ENCODE measurements at regions not wholly inside any gene's neighbourhood (a gene's known extent, or its start where the extent isn't known, plus 50 kb on each side); places are given as distances from the start of the nearest gene placed in this dataset.

DNA sequence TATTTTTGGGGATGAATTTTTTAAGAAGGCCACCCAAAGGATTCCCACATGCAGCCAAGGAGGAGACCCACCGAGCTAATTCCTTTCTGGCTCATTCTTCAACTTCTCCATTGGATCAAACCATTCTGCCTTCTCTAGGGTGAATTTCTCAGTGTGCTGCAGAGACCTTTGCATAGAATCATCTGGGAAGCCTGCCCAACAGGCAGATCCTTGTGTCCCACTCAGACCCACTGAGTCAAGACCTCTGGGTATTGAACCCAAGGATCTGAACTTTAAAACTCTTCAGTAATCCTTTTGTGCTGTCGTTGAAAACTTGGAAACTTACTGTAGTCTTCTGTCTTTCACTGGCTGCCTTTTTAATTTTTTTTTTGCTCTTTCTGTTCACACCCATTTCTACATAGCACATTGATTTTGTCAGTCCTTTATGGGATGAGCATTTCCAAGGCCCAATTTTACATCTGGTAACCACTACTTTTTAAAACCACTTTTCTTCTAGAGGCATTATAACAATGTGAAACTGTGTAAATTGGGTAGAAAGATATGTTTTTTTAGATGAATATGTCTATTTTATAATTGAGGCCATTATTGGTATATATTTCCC is 120.2 kb downstream of the TSN start:
- H3K36me3 ChIP-seq, result no peaks in the 10 kb centered on the region
- no peak overlapping the region for H2AFZ ChIP-seq (replicated peaks)
- TF ChIP-seq, protein P1, sequence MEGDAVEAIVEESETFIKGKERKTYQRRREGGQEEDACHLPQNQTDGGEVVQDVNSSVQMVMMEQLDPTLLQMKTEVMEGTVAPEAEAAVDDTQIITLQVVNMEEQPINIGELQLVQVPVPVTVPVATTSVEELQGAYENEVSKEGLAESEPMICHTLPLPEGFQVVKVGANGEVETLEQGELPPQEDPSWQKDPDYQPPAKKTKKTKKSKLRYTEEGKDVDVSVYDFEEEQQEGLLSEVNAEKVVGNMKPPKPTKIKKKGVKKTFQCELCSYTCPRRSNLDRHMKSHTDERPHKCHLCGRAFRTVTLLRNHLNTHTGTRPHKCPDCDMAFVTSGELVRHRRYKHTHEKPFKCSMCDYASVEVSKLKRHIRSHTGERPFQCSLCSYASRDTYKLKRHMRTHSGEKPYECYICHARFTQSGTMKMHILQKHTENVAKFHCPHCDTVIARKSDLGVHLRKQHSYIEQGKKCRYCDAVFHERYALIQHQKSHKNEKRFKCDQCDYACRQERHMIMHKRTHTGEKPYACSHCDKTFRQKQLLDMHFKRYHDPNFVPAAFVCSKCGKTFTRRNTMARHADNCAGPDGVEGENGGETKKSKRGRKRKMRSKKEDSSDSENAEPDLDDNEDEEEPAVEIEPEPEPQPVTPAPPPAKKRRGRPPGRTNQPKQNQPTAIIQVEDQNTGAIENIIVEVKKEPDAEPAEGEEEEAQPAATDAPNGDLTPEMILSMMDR (IDR thresholded peaks at IDR 0.05), result no peak
- no peak for TF ChIP-seq EZH2 (IDR thresholded peaks at IDR 0.05)
- TF ChIP-seq EZH2phosphoT487 (IDR thresholded peaks at IDR 0.05), result no peak
- Mint-ChIP-seq H3K9me3 (peaks cover 20% of the 10 kb centered on the region), H3K27ac (no peak overlapping the region), H3K27me3 (ENCODE audit: insufficient read depth, low read depth) (peaks cover 11% of the 10 kb centered on the region), H3K4me3 (no peak overlapping the region), H3K36me3 (peaks cover 6% of the 10 kb centered on the region), H3K4me1 (peaks cover 34% of the 10 kb centered on the region)
- no peaks in the 10 kb centered on the region for H3K79me2 ChIP-seq (ENCODE audit: low read depth)
- peaks cover 32% of the 10 kb centered on the region for H3K4me1 ChIP-seq
- DNase-seq (ENCODE audit: low spot score), result no peak
- no peak overlapping the region for H3K27ac ChIP-seq
- no peaks in the 10 kb centered on the region for H4K20me1 ChIP-seq (ENCODE audit: low read depth)
- H3K9ac ChIP-seq, result no peak overlapping the region
- no peak overlapping the region for H3K4me3 ChIP-seq
- peaks cover 31% of the 10 kb centered on the region for H3F3A ChIP-seq (ENCODE audit: low read depth)
- no peak overlapping the region for H3K4me2 ChIP-seq
- no peaks in the 10 kb centered on the region for H3K27me3 ChIP-seq
- H3K9me3 ChIP-seq (ENCODE audit: low read depth), result peaks cover 5% of the 10 kb centered on the region

DNA sequence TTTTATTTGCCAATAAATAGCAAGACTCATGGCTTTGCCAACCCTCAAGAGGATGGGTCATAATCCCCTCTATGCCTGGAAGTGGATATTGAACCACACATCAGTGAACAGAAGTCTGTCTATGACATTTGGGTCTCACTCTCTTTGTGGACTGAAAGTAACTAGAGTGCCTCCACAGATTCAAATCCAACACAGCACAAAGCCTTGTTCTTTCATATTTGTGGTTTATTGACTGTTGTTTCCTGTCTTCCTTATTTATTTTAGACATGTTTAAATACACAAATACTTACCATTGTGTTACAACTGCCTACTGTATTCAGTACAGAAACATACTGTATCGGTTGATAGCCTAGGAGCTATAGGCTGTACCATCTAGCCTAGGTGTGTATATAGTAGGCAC is 121.9 kb downstream of the TSN start:
- Mint-ChIP-seq H3K4me1 (peaks cover 29% of the 10 kb centered on the region), H3K4me3 (no peak overlapping the region), H3K27me3 (ENCODE audit: insufficient read depth, low read depth) (peaks cover 9% of the 10 kb centered on the region), H3K36me3 (peaks cover 4% of the 10 kb centered on the region), H3K27ac (no peak overlapping the region), H3K9me3 (peaks cover 18% of the 10 kb centered on the region)
- Histone ChIP-seq H3K36me3 (no peaks in the 10 kb centered on the region), H3K9ac (no peak overlapping the region), H3K4me3 (no peak overlapping the region), H3K79me2 (ENCODE audit: low read depth) (no peaks in the 10 kb centered on the region), H2AFZ (replicated peaks) (no peak overlapping the region), H3K27me3 (no peaks in the 10 kb centered on the region), H4K20me1 (ENCODE audit: low read depth) (no peaks in the 10 kb centered on the region), H3K4me1 (peaks cover 31% of the 10 kb centered on the region), H3K4me2 (no peak overlapping the region), H3K27ac (no peak overlapping the region), H3K9me3 (ENCODE audit: low read depth) (peaks cover 5% of the 10 kb centered on the region), H3F3A (ENCODE audit: low read depth) (peaks cover 30% of the 10 kb centered on the region)
- TF ChIP-seq, protein P1 (IDR thresholded peaks at IDR 0.05), result no peak
- TF ChIP-seq EZH2 (IDR thresholded peaks at IDR 0.05), result no peak
- TF ChIP-seq EZH2phosphoT487 (IDR thresholded peaks at IDR 0.05), result no peak
- no peak for DNase-seq (ENCODE audit: low spot score)

DNA sequence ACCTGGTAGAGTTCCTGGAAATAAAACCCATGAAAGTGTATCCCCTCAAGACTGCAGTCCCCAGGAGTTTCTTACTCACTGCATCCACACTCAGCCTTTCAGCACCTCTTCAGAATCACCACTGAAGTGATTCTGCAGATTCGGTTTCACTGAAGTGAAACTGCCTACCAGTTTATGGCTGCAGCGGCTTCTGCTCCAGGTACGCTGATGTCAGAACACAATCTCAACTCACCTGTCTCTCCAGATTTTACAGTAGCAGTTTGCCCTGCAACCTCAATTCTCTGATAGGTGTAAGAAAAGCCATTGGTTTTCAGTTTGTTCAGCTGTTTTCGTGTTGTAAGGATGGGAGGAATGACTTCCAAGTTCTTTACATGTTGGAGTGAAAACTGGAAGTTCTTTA is 124.8 kb downstream of the TSN start:
- H3K27ac Mint-ChIP-seq, result no peak overlapping the region
- H3K9me3 ChIP-seq (ENCODE audit: low read depth), result peaks cover 5% of the 10 kb centered on the region
- DNase-seq (ENCODE audit: low spot score), result no peak
- no peaks in the 10 kb centered on the region for H3K36me3 ChIP-seq
- peaks cover 11% of the 10 kb centered on the region for H3K4me1 ChIP-seq
- H3K9ac ChIP-seq, result no peak overlapping the region
- peaks cover 4% of the 10 kb centered on the region for H3K36me3 Mint-ChIP-seq
- H3K79me2 ChIP-seq (ENCODE audit: low read depth), result no peaks in the 10 kb centered on the region
- H3K4me1 Mint-ChIP-seq, result peaks cover 20% of the 10 kb centered on the region
- H2AFZ ChIP-seq (replicated peaks), result no peak overlapping the region
- no peak overlapping the region for H3K4me3 ChIP-seq
- H3F3A ChIP-seq (ENCODE audit: low read depth), result peaks cover under 1% of the 10 kb centered on the region
- H3K4me3 Mint-ChIP-seq, result no peak overlapping the region
- TF ChIP-seq EZH2phosphoT487 (IDR thresholded peaks at IDR 0.05) (no peak), EZH2 (IDR thresholded peaks at IDR 0.05) (no peak)
- TF ChIP-seq, protein P1 (IDR thresholded peaks at IDR 0.05), result no peak
- H3K27ac ChIP-seq, result no peak overlapping the region
- peaks cover 18% of the 10 kb centered on the region for H3K9me3 Mint-ChIP-seq
- H3K27me3 ChIP-seq, result no peaks in the 10 kb centered on the region
- H4K20me1 ChIP-seq (ENCODE audit: low read depth), result no peaks in the 10 kb centered on the region
- H3K27me3 Mint-ChIP-seq (ENCODE audit: insufficient read depth, low read depth), result peaks cover 4% of the 10 kb centered on the region
- no peak overlapping the region for H3K4me2 ChIP-seq

Data from neural progenitor cell (in vitro differentiated cells).